HepG2 (cell line): ENCODE measurements at regions not wholly inside any gene's neighbourhood (a gene's known extent, or its start where the extent isn't known, plus 50 kb on each side); places are given as distances from the start of the nearest gene placed in this dataset.

Experiments used
- ATAC-seq: fragments of 200-7000 bp; cut with Tn5 transposase; 3 replicates; pipeline ENCODE4 v1.9.1; 2020; ENCODE audit warnings: mild to moderate bottlenecking, moderate library complexity
- BruUV-seq: library from RNA; stranded (reverse); fragments of 400-500 nt; replicated peaks from 2 replicates; lab custom pipeline; 2021; lab: Mats Ljungman, UMichigan
- CTCF ChIA-PET: fragments of 300-600 bp; formaldehyde crosslinking; extraction: SDS; loops from one replicate; lab custom pipeline; 2021; ENCODE audit warnings: low total read pairs, inconsistent platforms, low intra/inter-chr PET ratio; lab: Yijun Ruan, JAX
- POLR2A ChIA-PET: fragments of 350-600 bp; sonication (Branson Sonifier 250); formaldehyde crosslinking; loops from one replicate; lab custom pipeline; 2020; ENCODE audit warnings: antibody characterized with exemption, inconsistent platforms; lab: Yijun Ruan, JAX
- DNase-seq: peaks from one replicate; pipeline ENCODE4 v3.0.0-alpha.2; 2015; ENCODE audit warnings: low spot score
- FAIRE-seq: peaks from 3 replicates; lab custom pipeline; 2011; peaks lifted over from hg19 to GRCh38; lab: Jason Lieb, UNC
- H2AFZ ChIP-seq: one replicate; pipeline ENCODE4 v1.6.1; 2011; ENCODE audit warnings: low read length, inconsistent platforms
- H3K27ac ChIP-seq: fragments of 300-600 bp; 3 replicates; pipeline ENCODE4 v1.8.0; 2011; ENCODE audit warnings: mixed run types, mild to moderate bottlenecking, mixed read lengths, low read length, inconsistent platforms; ENCODE audit not compliant: insufficient read depth; ENCODE audit errors: extremely low read length
- H3K27me3 ChIP-seq, 2 experiments: fragments of 200-600 bp in 1 of 2; 2 replicates in 1 of 2; 3 replicates in 1 of 2; pipeline versions ENCODE4 v1.6.0 to v1.8.0; 2011; ENCODE audit warnings: low read length in 2 of 2, mild to moderate bottlenecking in 2 of 2, moderate library complexity in 2 of 2, inconsistent platforms in 1 of 2; ENCODE audit not compliant: insufficient read depth in 2 of 2, control insufficient read depth in 1 of 2
- H3K36me3 ChIP-seq, 2 experiments: fragments of 200-600 bp in 1 of 2; replicated peaks in 1 of 2; 2 replicates in 1 of 2; 3 replicates in 1 of 2; pipeline versions ENCODE4 v1.5.1 to v1.8.0; 2011; ENCODE audit warnings: low read length in 2 of 2, inconsistent platforms in 1 of 2; ENCODE audit not compliant: insufficient read depth in 2 of 2, control insufficient read depth in 1 of 2
- H3K4me1 ChIP-seq: 2 replicates; pipeline ENCODE4 v1.5.1; 2012; ENCODE audit warnings: low read length, inconsistent platforms; ENCODE audit not compliant: insufficient read depth
- H3K4me2 ChIP-seq: 2 replicates; pipeline ENCODE4 v1.6.0; 2011; ENCODE audit warnings: low read depth, low read length, inconsistent platforms
- H3K4me3 ChIP-seq, 3 experiments: fragments of 200-600 bp in 1 of 3; sonication (generic), shearing (Covaris generic) in 1 of 3; replicated peaks in 1 of 3; 2 replicates each; pipeline ENCODE4 v1.5.1; 2011 to 2016; ENCODE audit warnings: low read length in 3 of 3, inconsistent platforms in 2 of 3, low read depth in 2 of 3, mild to moderate bottlenecking in 2 of 3, control low read depth in 1 of 3, mixed read lengths in 1 of 3; ENCODE audit not compliant: insufficient read depth in 1 of 3
- H3K79me2 ChIP-seq: one replicate; pipeline ENCODE4 v1.6.1; 2011; ENCODE audit warnings: low read length, inconsistent platforms; ENCODE audit not compliant: insufficient read depth
- H3K9ac ChIP-seq: 2 replicates; pipeline ENCODE4 v1.6.0; 2011; ENCODE audit warnings: mild to moderate bottlenecking, low read depth, low read length, inconsistent platforms; ENCODE audit not compliant: insufficient read depth
- H3K9me3 ChIP-seq: 2 replicates; pipeline ENCODE4 v1.5.1; 2012; ENCODE audit warnings: mild to moderate bottlenecking, low read length
- H4K20me1 ChIP-seq: 2 replicates; pipeline ENCODE4 v1.6.0; 2011; ENCODE audit warnings: inconsistent platforms, mild to moderate bottlenecking, low read length, moderate library complexity; ENCODE audit not compliant: insufficient read depth
- MATR3 ChIP-seq: sonication (generic); formaldehyde crosslinking; IDR thresholded peaks from 2 replicates; pipeline ENCODE4 v1.4.0; 2020; ENCODE audit warnings: missing genetic modification reagents
- TCF7 ChIP-seq: sonication (generic); IDR thresholded peaks from 2 replicates; pipeline ENCODE4 v1.6.1; 2016; ENCODE audit warnings: antibody characterized with exemption, low read depth
- ZNF446 ChIP-seq: sonication (generic); formaldehyde crosslinking; IDR thresholded peaks from 2 replicates; pipeline ENCODE4 v1.5.0; 2020; ENCODE audit warnings: mild to moderate bottlenecking, missing genetic modification reagents
- WGBS: methylation state at CpG from one replicate; pipeline ENCODE4 v1.1.6; 2017; ENCODE audit warnings: low lambda C conversion rate; 5-methylcytosine and 5-hydroxymethylcytosine counted together
- in situ Hi-C: cut with HindIII; loops from 2 replicates; pipeline ENCODE4 v1.10.0; 2017; ENCODE audit warnings: low pct_unique_long_range_greater_than_20kb; ENCODE audit not compliant: extremely low pct_ligation_motif_present
- intact Hi-C: fragments of 100-400 bp; cut with micrococcal nuclease; formaldehyde crosslinking; loops from one replicate; pipeline ENCODE4 v1.10.0; 2022; ENCODE audit not compliant: unreplicated experiment
- TF ChIP-seq, protein P1 (sequence below): IDR thresholded peaks from 2 replicates; pipeline ENCODE4 v1.4.0; 2020; ENCODE audit warnings: mild to moderate bottlenecking, missing genetic modification reagents

GRCh38 chr9:23551311-23551721 is 274.7 kb downstream of the ELAVL2 start:
- ChIA-PET CTCF (no interaction called here), POLR2A (no interaction called here)
- FAIRE-seq (no peak), ATAC-seq (no peak), DNase-seq (no peak)
- Histone ChIP-seq H3K27me3 (no peaks in the 10 kb centered on the region), H3K27ac (no peak overlapping the region), H3K4me3 (no peak overlapping the region), H3K9me3 (peaks cover 4% of the 10 kb centered on the region; the same call in 1 of the 2 replicates), H3K4me2 (no peak overlapping the region), H2AFZ (no peak overlapping the region), H4K20me1 (no peaks in the 10 kb centered on the region), H3K4me1 (no peaks in the 10 kb centered on the region), H3K79me2 (no peaks in the 10 kb centered on the region), H3K36me3 (no peaks in the 10 kb centered on the region), H3K9ac (no peak overlapping the region)
- no TSS peak for BruUV-seq
- 0% methylated on average over 1 of the region's 2 CpGs for WGBS
- intact Hi-C loops (no loop called here), in situ Hi-C loops (no loop called here)
- TF ChIP-seq, protein P1, sequence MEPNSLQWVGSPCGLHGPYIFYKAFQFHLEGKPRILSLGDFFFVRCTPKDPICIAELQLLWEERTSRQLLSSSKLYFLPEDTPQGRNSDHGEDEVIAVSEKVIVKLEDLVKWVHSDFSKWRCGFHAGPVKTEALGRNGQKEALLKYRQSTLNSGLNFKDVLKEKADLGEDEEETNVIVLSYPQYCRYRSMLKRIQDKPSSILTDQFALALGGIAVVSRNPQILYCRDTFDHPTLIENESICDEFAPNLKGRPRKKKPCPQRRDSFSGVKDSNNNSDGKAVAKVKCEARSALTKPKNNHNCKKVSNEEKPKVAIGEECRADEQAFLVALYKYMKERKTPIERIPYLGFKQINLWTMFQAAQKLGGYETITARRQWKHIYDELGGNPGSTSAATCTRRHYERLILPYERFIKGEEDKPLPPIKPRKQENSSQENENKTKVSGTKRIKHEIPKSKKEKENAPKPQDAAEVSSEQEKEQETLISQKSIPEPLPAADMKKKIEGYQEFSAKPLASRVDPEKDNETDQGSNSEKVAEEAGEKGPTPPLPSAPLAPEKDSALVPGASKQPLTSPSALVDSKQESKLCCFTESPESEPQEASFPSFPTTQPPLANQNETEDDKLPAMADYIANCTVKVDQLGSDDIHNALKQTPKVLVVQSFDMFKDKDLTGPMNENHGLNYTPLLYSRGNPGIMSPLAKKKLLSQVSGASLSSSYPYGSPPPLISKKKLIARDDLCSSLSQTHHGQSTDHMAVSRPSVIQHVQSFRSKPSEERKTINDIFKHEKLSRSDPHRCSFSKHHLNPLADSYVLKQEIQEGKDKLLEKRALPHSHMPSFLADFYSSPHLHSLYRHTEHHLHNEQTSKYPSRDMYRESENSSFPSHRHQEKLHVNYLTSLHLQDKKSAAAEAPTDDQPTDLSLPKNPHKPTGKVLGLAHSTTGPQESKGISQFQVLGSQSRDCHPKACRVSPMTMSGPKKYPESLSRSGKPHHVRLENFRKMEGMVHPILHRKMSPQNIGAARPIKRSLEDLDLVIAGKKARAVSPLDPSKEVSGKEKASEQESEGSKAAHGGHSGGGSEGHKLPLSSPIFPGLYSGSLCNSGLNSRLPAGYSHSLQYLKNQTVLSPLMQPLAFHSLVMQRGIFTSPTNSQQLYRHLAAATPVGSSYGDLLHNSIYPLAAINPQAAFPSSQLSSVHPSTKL (CRISPR knock-in tag) = no peak
- TF ChIP-seq MATR3 = no peak
- no peak for TF ChIP-seq ZNF446 (CRISPR knock-in tag)
- TF ChIP-seq TCF7 = no peak
